PC-9 (cell line): ENCODE measurements at regions not wholly inside any gene's neighbourhood (a gene's known extent, or its start where the extent isn't known, plus 50 kb on each side); places are given as distances from the start of the nearest gene placed in this dataset.

ENCODE experiments used
- EZH2 ChIP-seq: fragments of 200-600 bp; sonication (generic); IDR thresholded peaks from 2 replicates; pipeline ENCODE4 v1.8.0; 2017; ENCODE audit warnings: antibody characterized with exemption, low read depth
- TF ChIP-seq, protein P1 (sequence below): fragments of 200-600 bp; sonication (generic); conservative IDR thresholded peaks from 2 replicates; pipeline ENCODE4 v1.6.1; 2017; ENCODE audit warnings: mixed run types, antibody characterized with exemption, mild to moderate bottlenecking, moderate library complexity

DNA sequence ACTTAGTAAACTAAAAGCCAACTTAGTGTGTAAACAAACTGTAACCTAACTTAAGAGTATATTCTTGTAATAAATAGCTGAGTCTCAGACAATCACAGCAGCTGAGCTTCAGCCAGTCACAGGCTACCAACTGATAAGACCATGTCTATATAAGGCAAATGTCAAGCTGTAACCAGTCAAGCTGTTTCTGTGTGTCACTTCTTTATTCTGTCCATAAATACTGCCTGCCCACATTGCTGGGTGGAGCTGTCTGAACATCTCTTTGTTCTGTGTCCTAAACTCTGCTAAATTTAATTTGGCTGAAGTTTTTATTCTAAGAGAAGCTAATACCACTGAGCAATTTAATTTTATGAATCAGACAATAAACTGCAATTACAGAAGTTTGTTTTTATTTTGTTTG, 412.1 kb upstream of the CDH10 start:
- TF ChIP-seq, protein P1, sequence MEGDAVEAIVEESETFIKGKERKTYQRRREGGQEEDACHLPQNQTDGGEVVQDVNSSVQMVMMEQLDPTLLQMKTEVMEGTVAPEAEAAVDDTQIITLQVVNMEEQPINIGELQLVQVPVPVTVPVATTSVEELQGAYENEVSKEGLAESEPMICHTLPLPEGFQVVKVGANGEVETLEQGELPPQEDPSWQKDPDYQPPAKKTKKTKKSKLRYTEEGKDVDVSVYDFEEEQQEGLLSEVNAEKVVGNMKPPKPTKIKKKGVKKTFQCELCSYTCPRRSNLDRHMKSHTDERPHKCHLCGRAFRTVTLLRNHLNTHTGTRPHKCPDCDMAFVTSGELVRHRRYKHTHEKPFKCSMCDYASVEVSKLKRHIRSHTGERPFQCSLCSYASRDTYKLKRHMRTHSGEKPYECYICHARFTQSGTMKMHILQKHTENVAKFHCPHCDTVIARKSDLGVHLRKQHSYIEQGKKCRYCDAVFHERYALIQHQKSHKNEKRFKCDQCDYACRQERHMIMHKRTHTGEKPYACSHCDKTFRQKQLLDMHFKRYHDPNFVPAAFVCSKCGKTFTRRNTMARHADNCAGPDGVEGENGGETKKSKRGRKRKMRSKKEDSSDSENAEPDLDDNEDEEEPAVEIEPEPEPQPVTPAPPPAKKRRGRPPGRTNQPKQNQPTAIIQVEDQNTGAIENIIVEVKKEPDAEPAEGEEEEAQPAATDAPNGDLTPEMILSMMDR, result no peak
- TF ChIP-seq EZH2, result no peak
